GM21390 (cell line): ENCODE measurements at regions not wholly inside any gene's neighbourhood (a gene's known extent, or its start where the extent isn't known, plus 50 kb on each side); places are given as distances from the start of the nearest gene placed in this dataset.
"Not testable (repeated sequence)": the region's sequence is repeated elsewhere in the genome, so short reads cannot be mapped to it uniquely, and the experiment has no call there.

Source experiments
- ATAC-seq: cut with Tn5 transposase; IDR thresholded peaks from one replicate; pipeline ENCODE4 v1.9.1; 2021; ENCODE audit not compliant: unreplicated experiment

DNA sequence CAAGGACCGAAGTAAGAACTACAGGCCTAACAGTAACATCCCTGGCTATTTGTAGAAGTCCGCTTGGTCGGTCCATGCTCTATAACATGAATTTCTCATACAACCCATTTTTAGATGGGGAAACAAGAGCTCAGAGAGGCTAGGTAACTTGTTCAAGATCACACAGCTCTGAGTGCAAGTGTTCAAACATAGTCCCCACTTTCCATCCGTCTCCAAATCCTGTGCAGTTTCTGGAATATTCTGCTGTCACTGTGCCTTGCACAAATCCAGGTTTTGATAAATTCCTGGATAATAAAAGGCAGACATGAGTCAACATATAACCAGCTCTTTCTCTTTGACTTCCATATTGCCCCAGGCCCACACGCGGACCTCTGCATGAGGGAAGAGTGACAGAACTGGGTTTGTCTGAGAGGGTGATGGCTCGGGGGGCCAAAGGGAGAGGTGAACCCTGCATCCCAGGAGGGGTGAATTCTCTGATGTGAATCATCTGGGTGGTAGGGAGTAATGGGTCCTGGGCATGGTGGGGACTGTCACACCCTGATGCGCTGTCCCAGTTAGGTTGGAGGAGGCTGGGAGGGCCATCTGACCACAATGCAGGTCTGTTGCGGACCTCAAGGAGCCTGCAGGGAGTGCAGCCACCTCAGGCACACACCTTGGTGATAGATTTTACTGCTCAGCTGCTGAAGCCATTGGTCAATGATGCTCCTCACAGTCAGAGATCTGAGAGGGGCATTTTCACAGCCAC is 162.2 kb downstream of the SMAD6 start:
- no peak for ATAC-seq

DNA sequence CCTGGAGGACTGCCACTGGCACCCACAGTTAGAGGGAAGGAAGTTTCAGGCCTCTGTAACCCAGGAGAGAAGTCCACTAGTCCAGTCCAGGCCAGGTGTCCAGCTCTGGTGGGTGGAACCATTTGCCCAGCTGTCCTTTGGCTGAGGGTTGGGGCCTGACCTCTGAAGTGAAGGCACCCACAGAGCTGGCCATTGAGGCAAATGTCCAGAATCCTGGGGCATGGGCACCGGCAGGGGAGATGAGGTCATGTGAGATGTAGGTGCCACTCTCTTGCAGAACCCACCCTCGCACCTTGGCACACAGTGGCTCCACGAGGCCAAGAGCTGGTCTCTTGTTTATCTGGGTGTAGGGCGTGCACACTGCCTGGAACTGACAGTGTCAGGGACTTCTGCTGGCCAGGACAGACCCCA is 162.8 kb downstream of the SMAD6 start:
- ATAC-seq: no peak

- peak; percentile 91 for ATAC-seq
Observed at GRCh38 chr15:66865622-66866611, 163.9 kb downstream of the SMAD6 start.

DNA sequence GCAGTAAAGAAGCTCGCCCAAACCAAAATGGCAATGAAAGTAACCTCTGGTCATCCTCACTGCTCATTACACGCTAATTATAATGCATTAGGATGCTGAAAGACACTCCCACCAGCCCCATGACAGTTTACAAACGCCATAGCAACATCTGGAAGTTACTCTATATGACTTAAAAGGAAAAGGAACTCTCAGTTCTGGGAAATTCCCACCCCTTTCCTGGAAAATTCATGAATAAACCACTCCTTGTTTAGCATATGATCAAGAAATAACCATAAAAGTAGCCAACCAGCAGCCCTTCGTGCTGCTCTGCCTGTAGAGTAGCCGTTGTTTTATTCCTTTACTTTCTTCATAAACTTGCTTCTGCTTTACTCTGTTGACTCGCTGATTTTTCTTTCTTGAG is 164.6 kb downstream of the SMAD6 start:
- no peak for ATAC-seq

DNA sequence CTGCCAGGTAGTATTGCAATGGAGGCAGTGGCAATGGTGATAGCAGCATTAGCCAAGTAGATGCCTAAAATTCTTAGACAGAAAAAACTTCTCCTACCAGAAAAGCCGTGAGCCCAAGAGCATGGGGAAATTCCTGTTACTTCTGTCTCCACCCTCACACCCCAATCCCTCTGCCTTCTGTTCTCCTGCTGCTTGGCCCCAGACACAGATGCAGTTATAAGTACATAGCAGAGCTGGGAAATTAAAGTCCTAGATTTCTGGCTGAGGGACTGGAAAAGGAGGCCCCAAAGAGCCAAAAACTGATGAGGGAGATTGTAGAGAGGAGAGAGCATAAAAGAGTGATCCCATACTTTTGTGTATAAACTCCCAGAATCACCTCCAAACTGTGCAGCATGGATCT is 166.9 kb downstream of the SMAD6 start:
- no peak for ATAC-seq

DNA sequence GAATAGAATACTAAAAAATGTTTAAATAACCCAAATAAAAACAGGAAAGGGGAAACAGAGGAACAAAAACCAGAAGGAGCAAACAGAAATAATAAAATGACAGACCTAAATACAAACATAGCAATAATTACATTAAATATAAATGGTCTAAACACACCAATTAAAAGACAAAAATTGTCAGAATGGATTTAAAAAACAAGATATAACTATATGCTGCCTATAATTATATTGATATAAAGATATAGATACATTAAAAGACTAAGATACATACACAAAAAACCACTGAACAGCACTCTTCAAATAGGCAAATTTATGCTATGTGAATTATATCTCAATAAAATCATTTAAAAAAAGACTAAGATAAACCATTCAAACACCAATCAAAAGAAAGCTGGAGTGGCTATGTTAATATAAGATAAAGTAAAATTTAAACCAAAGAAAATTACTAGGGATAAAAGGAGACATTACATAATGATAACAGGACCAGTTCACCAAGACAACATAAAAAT is 168.9 kb downstream of the SMAD6 start:
- ATAC-seq: no peak

DNA sequence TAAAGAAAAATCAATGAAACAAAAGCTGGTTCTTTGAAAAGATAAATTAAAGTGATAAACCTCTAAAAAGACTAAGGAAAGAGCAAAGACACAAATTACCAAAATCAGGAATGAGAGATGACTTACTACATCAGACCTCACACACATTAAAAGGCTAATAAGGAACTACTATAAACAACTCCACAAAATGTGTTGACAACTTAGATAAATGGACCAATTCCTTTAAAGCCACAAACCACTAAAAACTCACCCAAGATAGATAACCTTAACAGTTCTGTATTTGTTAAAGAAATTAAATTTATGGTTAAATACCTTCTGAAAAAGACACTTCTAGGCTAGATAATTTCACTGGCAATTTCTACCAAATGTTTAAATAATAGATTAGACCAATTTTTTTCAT is 170.4 kb downstream of the SMAD6 start:
- no peak for ATAC-seq

DNA sequence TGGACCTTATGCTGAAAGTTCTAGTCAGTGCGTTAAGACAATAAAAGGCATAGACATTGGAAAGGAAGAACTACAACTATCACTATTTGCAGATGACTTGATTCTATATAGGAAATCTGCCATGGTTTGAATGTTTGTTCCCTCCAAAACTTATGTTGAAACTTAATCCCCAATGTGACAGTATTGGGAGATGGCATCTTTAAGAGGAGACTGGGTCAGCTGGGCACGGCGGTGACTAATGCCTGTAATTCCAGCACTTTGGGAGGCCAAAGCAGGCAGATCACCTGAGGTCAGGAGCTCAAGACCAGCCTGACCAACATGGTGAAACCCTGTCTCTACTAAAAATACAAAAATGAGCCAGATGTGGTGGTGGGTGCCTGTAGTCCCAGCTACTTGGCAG is 171.3 kb downstream of the SMAD6 start:
- not testable (repeated sequence) for ATAC-seq

GRCh38 chr15:66873856-66874255 is 171.8 kb downstream of the SMAD6 start:
- no peak for ATAC-seq

GRCh38 chr15:66875588-66876420 is 173.8 kb downstream of the SMAD6 start:
- no peak for ATAC-seq

DNA sequence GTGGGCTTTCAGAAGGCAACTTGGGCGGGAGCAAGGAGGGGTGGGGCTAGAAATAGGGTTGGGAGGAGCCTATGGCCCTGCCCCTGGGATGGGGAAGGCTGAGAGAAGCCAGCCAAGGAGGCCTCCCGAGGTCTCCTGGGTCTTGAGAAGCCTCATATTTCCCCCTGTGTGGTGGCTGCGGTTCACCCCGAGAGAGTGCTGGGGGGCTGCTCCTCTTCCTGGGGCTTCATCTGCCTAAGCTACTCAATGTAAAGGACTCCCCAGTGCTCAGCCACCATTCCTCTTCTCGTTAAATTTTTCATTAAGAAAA is 174.3 kb downstream of the SMAD6 start:
- ATAC-seq: no peak

DNA sequence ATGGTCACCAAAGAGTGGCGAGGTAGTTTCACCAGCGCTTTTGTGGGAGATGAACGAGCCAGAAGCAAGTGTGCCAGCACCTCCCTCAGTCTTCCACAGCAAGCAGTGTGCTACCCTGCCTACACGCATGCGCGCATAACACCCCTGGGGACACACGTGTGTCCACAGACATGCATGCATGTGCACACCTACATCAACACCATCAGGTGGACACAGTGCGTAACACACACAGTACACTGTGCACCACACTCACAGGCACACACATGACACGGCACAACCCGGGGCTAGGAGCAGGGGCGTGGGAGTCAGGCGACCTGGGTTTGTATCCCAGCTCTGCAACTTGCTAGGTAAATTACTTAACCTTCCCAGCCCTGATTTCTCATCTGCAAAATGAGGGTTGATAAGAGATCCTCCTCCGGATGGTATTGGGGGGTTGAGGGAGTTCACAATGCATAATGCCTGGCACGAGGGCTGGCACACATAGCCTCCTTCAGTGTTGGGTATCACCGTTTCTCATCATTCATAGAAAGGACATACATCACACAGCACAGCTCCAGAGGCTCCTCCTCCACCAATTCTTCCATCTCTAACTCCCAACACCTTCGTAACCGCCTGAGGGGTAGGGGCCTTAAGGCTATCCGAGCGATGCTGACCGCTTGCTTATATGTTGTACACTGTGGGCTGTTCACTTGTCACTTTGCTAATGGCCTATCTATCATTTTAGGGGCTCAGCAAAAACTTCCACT is 174.9 kb downstream of the SMAD6 start:
- ATAC-seq: no peak

GRCh38 chr15:66877477-66878271 is 175.6 kb downstream of the SMAD6 start:
- ATAC-seq: no peak

DNA sequence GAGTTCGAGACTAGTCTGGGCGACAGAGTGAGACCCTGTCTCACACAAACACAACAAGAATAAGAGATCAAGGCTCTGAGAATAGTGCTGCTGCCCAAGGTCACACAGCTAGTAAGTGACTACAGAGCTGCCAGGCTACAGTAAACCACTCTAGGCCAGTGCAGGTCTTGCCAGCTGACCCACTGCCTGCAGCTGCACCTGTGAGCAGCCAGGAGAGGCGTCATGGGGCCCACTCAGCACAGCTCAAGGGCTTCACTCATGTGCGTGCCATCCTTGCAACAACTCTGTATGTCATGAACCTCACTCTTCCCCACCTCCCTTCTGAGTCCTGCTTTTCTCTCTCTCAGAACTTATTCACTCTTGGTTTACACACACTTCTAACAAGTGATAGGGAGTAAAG is 176.7 kb downstream of the SMAD6 start:
- no peak for ATAC-seq

GRCh38 chr15:66879531-66880368 is 177.7 kb downstream of the SMAD6 start:
- no peak for ATAC-seq

DNA sequence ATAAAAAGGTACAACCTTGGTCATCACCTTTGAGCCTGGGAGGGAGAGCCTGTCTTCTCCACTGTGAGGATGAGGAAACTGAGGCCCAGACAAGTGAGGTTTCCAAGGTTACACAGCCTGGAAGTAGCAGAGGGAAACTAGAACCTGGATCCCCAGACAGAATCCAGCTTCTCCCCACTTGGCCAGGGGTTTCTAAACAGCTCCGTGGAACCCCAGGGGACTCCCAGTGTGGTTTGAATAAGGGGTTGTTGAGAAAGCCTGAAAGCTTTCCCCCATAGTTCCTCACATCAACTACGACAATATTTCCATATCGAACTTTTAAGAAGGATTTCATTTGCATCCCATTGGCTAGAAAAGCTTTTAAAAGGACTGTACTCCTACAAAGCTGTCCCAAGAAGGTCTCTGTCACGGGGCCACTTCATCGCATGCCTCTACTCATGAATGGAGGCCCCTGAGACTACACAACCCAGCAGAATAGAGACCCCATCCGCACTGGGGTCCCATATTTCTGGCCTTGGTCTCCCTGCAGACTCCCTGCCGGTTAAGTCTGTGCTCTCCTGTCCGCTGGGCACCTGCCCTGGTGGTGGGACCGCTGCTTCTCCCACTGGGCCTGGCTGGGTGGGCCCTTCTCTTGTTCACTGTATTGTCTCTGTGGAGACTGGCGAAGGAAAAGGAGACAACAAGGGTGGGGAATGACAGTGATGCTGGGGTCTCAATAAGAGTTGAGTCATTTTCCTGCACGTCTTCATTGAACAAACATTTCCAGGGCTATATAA is 178.5 kb downstream of the SMAD6 start:
- no peak for ATAC-seq

DNA sequence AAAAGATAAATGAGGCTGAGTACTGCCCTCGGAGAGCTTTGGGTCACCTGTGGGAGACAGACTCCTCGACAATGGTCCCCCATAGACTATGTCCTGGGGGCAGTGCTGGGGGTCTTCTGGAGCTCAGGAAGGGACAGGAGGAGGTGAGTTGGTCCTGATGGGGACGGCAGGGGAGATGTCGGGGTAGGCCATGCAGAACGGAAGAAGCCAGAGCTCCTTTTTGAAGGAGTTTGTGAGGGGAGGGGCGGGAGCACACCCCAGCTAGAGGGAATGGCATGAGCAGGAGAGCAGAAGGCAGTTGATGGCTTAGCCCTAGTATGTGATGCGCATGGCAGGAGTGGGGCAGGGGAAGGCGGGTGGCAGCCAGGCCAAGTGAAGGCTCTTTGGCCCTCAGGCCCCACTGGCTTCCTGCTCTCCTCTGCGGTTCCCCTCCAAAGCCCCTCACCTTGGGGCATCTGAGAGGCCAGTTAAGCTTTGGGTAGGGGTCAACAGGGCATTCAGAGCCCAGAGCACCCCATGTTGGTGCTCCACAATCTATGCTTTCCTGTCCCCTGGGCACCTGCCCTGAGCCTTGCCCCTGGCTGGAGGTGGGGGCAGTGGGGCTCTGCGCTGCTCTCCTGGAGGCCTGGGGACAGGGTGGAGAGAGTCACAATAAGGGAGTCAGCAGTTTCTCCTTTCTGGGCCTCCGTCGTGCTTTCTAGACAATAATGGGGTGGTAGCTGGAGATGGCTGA is 179.3 kb downstream of the SMAD6 start:
- ATAC-seq: no peak
